Panc1 (cell line): ENCODE measurements at regions not wholly inside any gene's neighbourhood (a gene's known extent, or its start where the extent isn't known, plus 50 kb on each side); places are given as distances from the start of the nearest gene placed in this dataset.

Experiments
- CTCF ChIP-seq: fragments of 450-650 bp; IDR thresholded peaks from 2 replicates; pipeline ENCODE4 v1.5.1; 2017; ENCODE audit warnings: mild to moderate bottlenecking
- POLR2AphosphoS5 ChIP-seq: IDR thresholded peaks from 2 replicates; pipeline ENCODE4 v1.6.1; 2012; ENCODE audit warnings: mild to moderate bottlenecking, low read depth, low read length, moderate library complexity

DNA sequence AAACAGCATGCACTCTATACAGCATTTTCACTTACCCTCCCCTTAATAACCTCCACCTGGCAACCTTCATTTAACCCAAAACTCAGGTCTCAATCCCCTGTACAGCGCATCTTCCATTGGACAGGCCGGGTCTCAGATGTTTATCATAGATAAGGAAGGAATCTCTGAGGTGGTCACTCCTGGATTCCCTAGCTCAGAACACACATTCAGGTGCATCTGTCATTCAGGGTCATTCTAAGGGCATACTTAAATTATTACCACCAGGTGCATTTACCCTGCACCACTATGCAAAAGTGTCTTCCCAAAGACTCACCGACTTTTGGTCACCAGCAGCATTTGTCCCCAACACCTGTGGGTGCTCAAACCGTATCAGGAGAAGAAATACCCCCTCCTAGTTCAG lies 144.2 kb downstream of the RELL1 start:
- TF ChIP-seq POLR2AphosphoS5 (no peak), CTCF (no peak)
